Colon (tissue), 2 donors: ENCODE measurements at regions not wholly inside any gene's neighbourhood (a gene's known extent, or its start where the extent isn't known, plus 50 kb on each side); places are given as distances from the start of the nearest gene placed in this dataset.
A peak's percentile ranks its signal among the peaks of the same experiment; 100 is the strongest.
"Not testable (repeated sequence)": the region's sequence is repeated elsewhere in the genome, so short reads cannot be mapped to it uniquely, and the experiment has no call there.

Experiments
- FAIRE-seq: peaks from 2 replicates; lab custom pipeline; 2012; peaks lifted over from hg19 to GRCh38; lab: Jason Lieb, UNC
- donor health status: control.
- donor health status: control.

GRCh38 chr2:158866082-158866481 lies 71.0 kb downstream of the DAPL1 start:
- FAIRE-seq, result not testable (repeated sequence)

GRCh38 chr2:158867531-158868191 lies 72.5 kb downstream of the DAPL1 start:
- not testable (repeated sequence) for FAIRE-seq

- FAIRE-seq, result not testable (repeated sequence)
Observed at GRCh38 chr2:158868386-158868785, 73.3 kb downstream of the DAPL1 start.

- not testable (repeated sequence) for FAIRE-seq
Observed at GRCh38 chr2:158869122-158869521, 74.0 kb downstream of the DAPL1 start.

- not testable (repeated sequence) for FAIRE-seq
Observed at GRCh38 chr2:158869609-158870008, 74.5 kb downstream of the DAPL1 start.

GRCh38 chr2:158878003-158878402 lies 82.9 kb downstream of the DAPL1 start:
- FAIRE-seq, result no peak

- FAIRE-seq, result peak; percentile 74
Observed at GRCh38 chr2:158879229-158879903, 84.2 kb downstream of the DAPL1 start.

GRCh38 chr2:158882297-158882696 lies 86.1 kb upstream of the TANC1 start:
- no peak for FAIRE-seq

- not testable (repeated sequence) for FAIRE-seq
Observed at GRCh38 chr2:158884552-158884951, 83.9 kb upstream of the TANC1 start.

GRCh38 chr2:158885018-158885678 lies 83.3 kb upstream of the TANC1 start:
- not testable (repeated sequence) for FAIRE-seq

- not testable (repeated sequence) for FAIRE-seq
Observed at GRCh38 chr2:158885679-158886050, 82.8 kb upstream of the TANC1 start.

GRCh38 chr2:158889135-158889853 lies 79.1 kb upstream of the TANC1 start:
- no peak for FAIRE-seq

- FAIRE-seq, result no peak
Observed at GRCh38 chr2:158890296-158890905, 78.0 kb upstream of the TANC1 start.

- FAIRE-seq, result no peak
Observed at GRCh38 chr2:158893026-158893425, 75.4 kb upstream of the TANC1 start.

GRCh38 chr2:158893474-158893873 lies 75.0 kb upstream of the TANC1 start:
- no peak for FAIRE-seq

GRCh38 chr2:158894078-158894477 lies 74.4 kb upstream of the TANC1 start:
- no peak for FAIRE-seq

- FAIRE-seq, result no peak
Observed at GRCh38 chr2:158894572-158894971, 73.9 kb upstream of the TANC1 start.

- no peak for FAIRE-seq
Observed at GRCh38 chr2:158900345-158900744, 68.1 kb upstream of the TANC1 start.

GRCh38 chr2:158902005-158902398 lies 66.4 kb upstream of the TANC1 start:
- no peak for FAIRE-seq

- FAIRE-seq, result no peak
Observed at GRCh38 chr2:158903711-158904405, 64.6 kb upstream of the TANC1 start.

GRCh38 chr2:158904627-158905177 lies 63.7 kb upstream of the TANC1 start:
- FAIRE-seq, result no peak
